ENCODE measurements at regions not wholly inside any gene's neighbourhood (a gene's known extent, or its start where the extent isn't known, plus 50 kb on each side); places are given as distances from the start of the nearest gene placed in this dataset.

- DNase-seq: no peak
Observed at GRCh38 chr5:4420681-4421080, 719.4 kb upstream of the ADAMTS16 start.

- DNase-seq: no peak
Observed at GRCh38 chr5:4422247-4422646, 717.9 kb upstream of the ADAMTS16 start.

- no peak for DNase-seq
Observed at GRCh38 chr5:4424895-4425294, 715.2 kb upstream of the ADAMTS16 start.

GRCh38 chr5:4440536-4440935 is 699.6 kb upstream of the ADAMTS16 start:
- no peak for DNase-seq

GRCh38 chr5:4442221-4442620 is 697.9 kb upstream of the ADAMTS16 start:
- DNase-seq: no peak

GRCh38 chr5:4447657-4448056 is 692.5 kb upstream of the ADAMTS16 start:
- DNase-seq: no peak

GRCh38 chr5:4453655-4454054 is 686.5 kb upstream of the ADAMTS16 start:
- DNase-seq: no peak

- DNase-seq: peak in 1 of 3 experiments; percentile 6
Observed at GRCh38 chr5:4479426-4479825, 660.7 kb upstream of the ADAMTS16 start.

GRCh38 chr5:4480528-4481349 is 659.4 kb upstream of the ADAMTS16 start:
- peak in 2 of 3 experiments; percentile 35 to 88 for DNase-seq

GRCh38 chr5:4487581-4487980 is 652.5 kb upstream of the ADAMTS16 start:
- no peak for DNase-seq

GRCh38 chr5:4511996-4512656 is 628.0 kb upstream of the ADAMTS16 start:
- DNase-seq: peak in 1 of 3 experiments; percentile 38

GRCh38 chr5:4513381-4513780 is 626.7 kb upstream of the ADAMTS16 start:
- no peak for DNase-seq

GRCh38 chr5:4514067-4514648 is 626.0 kb upstream of the ADAMTS16 start:
- DNase-seq: peak in 2 of 3 experiments; percentile 56 to 71

GRCh38 chr5:4518903-4519672 is 621.0 kb upstream of the ADAMTS16 start:
- peak in 2 of 3 experiments; percentile 16 to 58 for DNase-seq

- DNase-seq: no peak
Observed at GRCh38 chr5:4520559-4520958, 619.6 kb upstream of the ADAMTS16 start.

- no peak for DNase-seq
Observed at GRCh38 chr5:4523038-4523437, 617.1 kb upstream of the ADAMTS16 start.

GRCh38 chr5:4531756-4532704 is 608.1 kb upstream of the ADAMTS16 start:
- no peak for DNase-seq

- no peak for DNase-seq
Observed at GRCh38 chr5:4532705-4533080, 607.4 kb upstream of the ADAMTS16 start.

GRCh38 chr5:4533457-4534105 is 606.5 kb upstream of the ADAMTS16 start:
- no peak for DNase-seq

- no peak for DNase-seq
Observed at GRCh38 chr5:4537489-4537888, 602.6 kb upstream of the ADAMTS16 start.

- no peak for DNase-seq
Observed at GRCh38 chr5:4540375-4541173, 599.6 kb upstream of the ADAMTS16 start.

Measured in NCI-H1417 (cell line).